ENCODE measurements at regions not wholly inside any gene's neighbourhood (a gene's known extent, or its start where the extent isn't known, plus 50 kb on each side); places are given as distances from the start of the nearest gene placed in this dataset.
"Not testable (repeated sequence)": the region's sequence is repeated elsewhere in the genome, so short reads cannot be mapped to it uniquely, and the experiment has no call there.

- no peaks in the 10 kb centered on the region for H3K27me3 ChIP-seq (ENCODE audit: control insufficient read depth, insufficient read depth, low read length)
- H3K4me3 ChIP-seq (ENCODE audit: low read depth, low read length) = no peak overlapping the region
- H3K36me3 ChIP-seq (ENCODE audit: control insufficient read depth, insufficient read depth, low read length) = no peaks in the 10 kb centered on the region
- no peak for TF ChIP-seq CTCF (IDR thresholded peaks at IDR 0.05; ENCODE audit: insufficient read depth, low read length, severe bottlenecking)
- DNase-seq (ENCODE audit: low read depth) = no peak
- FAIRE-seq = no peak
Measured at GRCh38 chr7:157475601-157476000, 138.8 kb downstream of the DNAJB6 start.

- FAIRE-seq = no peak
- Histone ChIP-seq H3K4me3 (ENCODE audit: low read depth, low read length) (no peak overlapping the region), H3K27me3 (ENCODE audit: control insufficient read depth, insufficient read depth, low read length) (no peaks in the 10 kb centered on the region), H3K36me3 (ENCODE audit: control insufficient read depth, insufficient read depth, low read length) (no peaks in the 10 kb centered on the region)
- no peak for DNase-seq (ENCODE audit: low read depth)
- no peak for TF ChIP-seq CTCF (IDR thresholded peaks at IDR 0.05; ENCODE audit: insufficient read depth, low read length, severe bottlenecking)
Measured at GRCh38 chr7:157476201-157476600, 139.4 kb downstream of the DNAJB6 start.

GRCh38 chr7:157476654-157477549 lies 140.1 kb downstream of the DNAJB6 start:
- Histone ChIP-seq H3K4me3 (ENCODE audit: low read depth, low read length) (no peak overlapping the region), H3K36me3 (ENCODE audit: control insufficient read depth, insufficient read depth, low read length) (no peaks in the 10 kb centered on the region), H3K27me3 (ENCODE audit: control insufficient read depth, insufficient read depth, low read length) (no peaks in the 10 kb centered on the region)
- TF ChIP-seq CTCF (IDR thresholded peaks at IDR 0.05; ENCODE audit: insufficient read depth, low read length, severe bottlenecking) = no peak
- peak; percentile 62 for FAIRE-seq
- DNase-seq (ENCODE audit: low read depth) = no peak

GRCh38 chr7:157477550-157478212 lies 140.9 kb downstream of the DNAJB6 start:
- DNase-seq (ENCODE audit: low read depth) (no peak), FAIRE-seq (no peak)
- Histone ChIP-seq H3K36me3 (ENCODE audit: control insufficient read depth, insufficient read depth, low read length) (no peaks in the 10 kb centered on the region), H3K27me3 (ENCODE audit: control insufficient read depth, insufficient read depth, low read length) (no peaks in the 10 kb centered on the region), H3K4me3 (ENCODE audit: low read depth, low read length) (no peak overlapping the region)
- TF ChIP-seq CTCF (IDR thresholded peaks at IDR 0.05; ENCODE audit: insufficient read depth, low read length, severe bottlenecking) = no peak

GRCh38 chr7:157478611-157479010 lies 141.8 kb downstream of the DNAJB6 start:
- DNase-seq (ENCODE audit: low read depth); H3K27me3 ChIP-seq (ENCODE audit: control insufficient read depth, insufficient read depth, low read length); FAIRE-seq; H3K4me3 ChIP-seq (ENCODE audit: low read depth, low read length); H3K36me3 ChIP-seq (ENCODE audit: control insufficient read depth, insufficient read depth, low read length): not testable (repeated sequence)

GRCh38 chr7:157479326-157479725 lies 142.5 kb downstream of the DNAJB6 start:
- no peak for DNase-seq (ENCODE audit: low read depth)
- Histone ChIP-seq H3K27me3 (ENCODE audit: control insufficient read depth, insufficient read depth, low read length) (no peaks in the 10 kb centered on the region), H3K36me3 (ENCODE audit: control insufficient read depth, insufficient read depth, low read length) (no peaks in the 10 kb centered on the region), H3K4me3 (ENCODE audit: low read depth, low read length) (no peak overlapping the region)
- no peak for FAIRE-seq
- TF ChIP-seq CTCF (IDR thresholded peaks at IDR 0.05; ENCODE audit: insufficient read depth, low read length, severe bottlenecking) = no peak
